OCI-LY7 (cell line): ENCODE measurements at regions not wholly inside any gene's neighbourhood (a gene's known extent, or its start where the extent isn't known, plus 50 kb on each side); places are given as distances from the start of the nearest gene placed in this dataset.

Experiments used
- EZH2phosphoT487 ChIP-seq: fragments of 200-600 bp; sonication (generic); IDR thresholded peaks from 2 replicates; pipeline ENCODE4 v1.6.1; 2018; ENCODE audit warnings: low read depth, borderline replicate concordance, mild to moderate bottlenecking, mixed run types, antibody characterized with exemption, low read length, moderate library complexity, mixed read lengths
- TF ChIP-seq, protein P1 (sequence below): fragments of 200-600 bp; sonication (generic); conservative IDR thresholded peaks from 2 replicates; pipeline ENCODE4 v1.5.1; 2014; ENCODE audit warnings: mild to moderate bottlenecking, antibody characterized with exemption, low read length, moderate library complexity, mixed read lengths

DNA sequence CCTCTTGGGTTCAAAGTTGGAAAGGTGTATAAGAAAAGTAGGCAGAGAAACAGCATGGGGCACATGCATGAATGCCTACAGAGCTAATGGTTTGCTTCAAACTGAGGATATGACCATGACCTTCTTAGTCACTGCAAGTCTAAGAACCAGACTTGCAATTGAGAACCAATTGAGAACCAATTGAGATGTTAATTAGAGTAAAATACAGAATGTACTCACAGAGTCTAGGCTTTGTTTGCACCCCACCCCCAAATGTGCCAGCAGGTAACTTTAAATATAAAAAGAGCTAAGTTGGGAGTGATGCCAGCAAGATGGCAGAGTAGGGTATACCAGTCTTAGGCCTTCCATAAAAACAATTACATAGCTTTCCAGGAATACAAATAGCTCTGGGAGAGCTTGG is 227.3 kb upstream of the ALG10 start:
- TF ChIP-seq, protein P1, sequence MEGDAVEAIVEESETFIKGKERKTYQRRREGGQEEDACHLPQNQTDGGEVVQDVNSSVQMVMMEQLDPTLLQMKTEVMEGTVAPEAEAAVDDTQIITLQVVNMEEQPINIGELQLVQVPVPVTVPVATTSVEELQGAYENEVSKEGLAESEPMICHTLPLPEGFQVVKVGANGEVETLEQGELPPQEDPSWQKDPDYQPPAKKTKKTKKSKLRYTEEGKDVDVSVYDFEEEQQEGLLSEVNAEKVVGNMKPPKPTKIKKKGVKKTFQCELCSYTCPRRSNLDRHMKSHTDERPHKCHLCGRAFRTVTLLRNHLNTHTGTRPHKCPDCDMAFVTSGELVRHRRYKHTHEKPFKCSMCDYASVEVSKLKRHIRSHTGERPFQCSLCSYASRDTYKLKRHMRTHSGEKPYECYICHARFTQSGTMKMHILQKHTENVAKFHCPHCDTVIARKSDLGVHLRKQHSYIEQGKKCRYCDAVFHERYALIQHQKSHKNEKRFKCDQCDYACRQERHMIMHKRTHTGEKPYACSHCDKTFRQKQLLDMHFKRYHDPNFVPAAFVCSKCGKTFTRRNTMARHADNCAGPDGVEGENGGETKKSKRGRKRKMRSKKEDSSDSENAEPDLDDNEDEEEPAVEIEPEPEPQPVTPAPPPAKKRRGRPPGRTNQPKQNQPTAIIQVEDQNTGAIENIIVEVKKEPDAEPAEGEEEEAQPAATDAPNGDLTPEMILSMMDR: no peak
- no peak for TF ChIP-seq EZH2phosphoT487
